ENCODE measurements at regions not wholly inside any gene's neighbourhood (a gene's known extent, or its start where the extent isn't known, plus 50 kb on each side); places are given as distances from the start of the nearest gene placed in this dataset.
"Not testable (repeated sequence)": the region's sequence is repeated elsewhere in the genome, so short reads cannot be mapped to it uniquely, and the experiment has no call there.

GRCh38 chr5:74976651-74977050 is 75.7 kb downstream of the GCNT4 start:
- Histone ChIP-seq H3K27ac (no peak overlapping the region), H3K27me3 (replicated peaks; ENCODE audit: insufficient read depth) (no peaks in the 10 kb centered on the region), H3K4me3 (no peak overlapping the region), H3K9me3 (no peaks in the 10 kb centered on the region), H3K4me1 (replicated peaks) (no peaks in the 10 kb centered on the region), H3K36me3 (no peaks in the 10 kb centered on the region)
- DNase-seq (ENCODE audit: low spot score) = no peak
- WGBS = 84% methylated on average over 3 of the region's 3 CpGs
- TF ChIP-seq POLR2AphosphoS5 (IDR thresholded peaks at IDR 0.05) = no peak
- TF ChIP-seq CTCF (IDR thresholded peaks at IDR 0.05) = no peak
- no peak for TF ChIP-seq POLR2A (IDR thresholded peaks at IDR 0.05)
- intact Hi-C loops (cut with DNase I) = no loop called here

GRCh38 chr5:74975582-74975981 is 76.8 kb downstream of the GCNT4 start:
- DNase-seq (ENCODE audit: low spot score) = no peak
- H3K4me1 ChIP-seq (replicated peaks) = no peaks in the 10 kb centered on the region
- H3K27me3 ChIP-seq (replicated peaks; ENCODE audit: insufficient read depth) = no peaks in the 10 kb centered on the region
- no peaks in the 10 kb centered on the region for H3K36me3 ChIP-seq
- no peak overlapping the region for H3K27ac ChIP-seq
- H3K4me3 ChIP-seq = no peak overlapping the region
- no peaks in the 10 kb centered on the region for H3K9me3 ChIP-seq
- TF ChIP-seq CTCF (IDR thresholded peaks at IDR 0.05) (no peak), POLR2AphosphoS5 (IDR thresholded peaks at IDR 0.05) (no peak), POLR2A (IDR thresholded peaks at IDR 0.05) (no peak)
- 97% methylated on average over 3 of the region's 3 CpGs for WGBS
- intact Hi-C loops (cut with DNase I) = no loop called here

- DNase-seq (ENCODE audit: low spot score) = no peak
- H3K27me3 ChIP-seq (replicated peaks; ENCODE audit: insufficient read depth) = no peaks in the 10 kb centered on the region
- intact Hi-C loops (cut with DNase I) = no loop called here
- H3K27ac ChIP-seq = no peak overlapping the region
- no peaks in the 10 kb centered on the region for H3K36me3 ChIP-seq
- H3K9me3 ChIP-seq = no peaks in the 10 kb centered on the region
- WGBS = 43% methylated on average over 4 of the region's 4 CpGs
- H3K4me3 ChIP-seq = no peak overlapping the region
- no peak for TF ChIP-seq POLR2A (IDR thresholded peaks at IDR 0.05)
- no peak for TF ChIP-seq CTCF (IDR thresholded peaks at IDR 0.05)
- TF ChIP-seq POLR2AphosphoS5 (IDR thresholded peaks at IDR 0.05) = no peak
- no peaks in the 10 kb centered on the region for H3K4me1 ChIP-seq (replicated peaks)
These were observed 77.8 kb downstream of the GCNT4 start for GRCh38 chr5:74974451-74975091.

GRCh38 chr5:74973694-74974093 is 78.7 kb downstream of the GCNT4 start:
- H3K4me3 ChIP-seq = no peak overlapping the region
- no peak for TF ChIP-seq POLR2A (IDR thresholded peaks at IDR 0.05)
- no peak for TF ChIP-seq CTCF (IDR thresholded peaks at IDR 0.05)
- TF ChIP-seq POLR2AphosphoS5 (IDR thresholded peaks at IDR 0.05) = no peak
- DNase-seq (ENCODE audit: low spot score) = no peak
- no peaks in the 10 kb centered on the region for H3K9me3 ChIP-seq
- no peaks in the 10 kb centered on the region for H3K4me1 ChIP-seq (replicated peaks)
- H3K27me3 ChIP-seq (replicated peaks; ENCODE audit: insufficient read depth) = no peaks in the 10 kb centered on the region
- H3K27ac ChIP-seq = no peak overlapping the region
- H3K36me3 ChIP-seq = no peaks in the 10 kb centered on the region
- intact Hi-C loops (cut with DNase I) = no loop called here
- WGBS = 92% methylated on average over 2 of the region's 2 CpGs

GRCh38 chr5:74971947-74972460 is 80.4 kb downstream of the GCNT4 start:
- H3K27me3 ChIP-seq (replicated peaks; ENCODE audit: insufficient read depth) = no peaks in the 10 kb centered on the region
- H3K36me3 ChIP-seq = no peaks in the 10 kb centered on the region
- intact Hi-C loops (cut with DNase I) = no loop called here
- H3K4me1 ChIP-seq (replicated peaks) = no peaks in the 10 kb centered on the region
- TF ChIP-seq POLR2A (IDR thresholded peaks at IDR 0.05) (no peak), POLR2AphosphoS5 (IDR thresholded peaks at IDR 0.05) (no peak), CTCF (IDR thresholded peaks at IDR 0.05) (no peak)
- H3K27ac ChIP-seq = no peak overlapping the region
- no peak for DNase-seq (ENCODE audit: low spot score)
- 96% methylated on average over 3 of the region's 3 CpGs for WGBS
- H3K4me3 ChIP-seq = no peak overlapping the region
- no peaks in the 10 kb centered on the region for H3K9me3 ChIP-seq

GRCh38 chr5:74970891-74971290 is 81.5 kb downstream of the GCNT4 start:
- H3K27ac ChIP-seq; intact Hi-C loops (cut with DNase I): not testable (repeated sequence)

More at GRCh38 chr5:74970891-74971290, 81.5 kb downstream of the GCNT4 start:
- 82% methylated on average over 8 of the region's 8 CpGs for WGBS
- H3K36me3 ChIP-seq; H3K9me3 ChIP-seq; H3K27me3 ChIP-seq (replicated peaks; ENCODE audit: insufficient read depth); H3K4me3 ChIP-seq; DNase-seq (ENCODE audit: low spot score); H3K4me1 ChIP-seq (replicated peaks): not testable (repeated sequence)
